22Rv1 (cell line): ENCODE measurements at regions not wholly inside any gene's neighbourhood (a gene's known extent, or its start where the extent isn't known, plus 50 kb on each side); places are given as distances from the start of the nearest gene placed in this dataset.

ENCODE experiments used
- CTCF ChIP-seq: fragments of 450-650 bp; IDR thresholded peaks from 2 replicates; pipeline ENCODE4 v1.5.1; 2017; ENCODE audit warnings: mild to moderate bottlenecking
- ZFX ChIP-seq: fragments of 450-650 bp; IDR thresholded peaks from 2 replicates; pipeline ENCODE4 v1.6.1; 2017; ENCODE audit warnings: antibody characterized with exemption, borderline replicate concordance

GRCh38 chr3:10653866-10654611 lies 148.7 kb upstream of the ATP2B2 start:
- no peak for TF ChIP-seq CTCF
- no peak for TF ChIP-seq ZFX
